ENCODE measurements at regions not wholly inside any gene's neighbourhood (a gene's known extent, or its start where the extent isn't known, plus 50 kb on each side); places are given as distances from the start of the nearest gene placed in this dataset.

DNA sequence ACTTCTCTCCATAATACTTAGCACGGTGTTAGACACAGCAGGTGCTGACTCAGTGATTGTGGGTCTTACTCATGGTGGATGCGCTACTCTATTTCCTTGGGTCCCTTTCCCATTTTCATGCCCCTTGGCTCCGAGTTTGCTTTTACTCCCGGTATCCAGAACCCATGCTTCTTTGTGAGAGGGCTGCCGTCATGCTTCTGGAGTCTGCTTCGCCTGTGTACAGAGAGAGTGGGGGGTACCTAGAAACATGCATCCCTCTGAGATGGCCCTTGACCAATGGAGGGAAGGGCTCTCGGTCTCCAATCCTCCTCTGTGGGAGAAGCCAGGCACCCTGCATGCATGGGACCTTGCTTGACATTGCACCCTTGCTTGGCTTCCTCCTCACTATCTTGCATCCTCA is 160.4 kb downstream of the NRN1 start:
- H3K27me3 ChIP-seq (replicated peaks; ENCODE audit: control insufficient read depth, insufficient read depth, low read length), result peaks cover 4% of the 10 kb centered on the region; the same call in 1 of the 2 replicates

DNA sequence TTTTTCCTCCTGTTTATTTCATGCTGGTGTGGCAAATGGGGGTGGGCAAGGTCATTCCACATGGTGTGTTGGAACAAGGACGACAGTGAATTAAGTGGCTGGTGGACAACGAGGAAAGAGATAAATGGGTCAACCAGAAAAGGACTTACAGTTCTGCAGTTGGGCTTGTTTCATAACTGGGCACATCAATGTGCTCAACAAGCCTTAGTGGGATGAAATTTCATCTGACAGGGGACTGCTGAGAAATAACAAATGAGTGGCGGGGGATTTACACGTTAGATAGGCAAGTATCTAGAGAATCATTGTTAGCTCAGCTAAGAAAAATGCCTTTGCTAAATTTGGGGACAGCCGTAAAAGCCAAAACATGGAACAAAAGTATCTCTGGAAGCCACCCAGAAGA is 163.6 kb downstream of the NRN1 start:
- ChIA-PET POLR2A (no interaction called here), CTCF (no interaction called here)
- TF ChIP-seq, protein P1, sequence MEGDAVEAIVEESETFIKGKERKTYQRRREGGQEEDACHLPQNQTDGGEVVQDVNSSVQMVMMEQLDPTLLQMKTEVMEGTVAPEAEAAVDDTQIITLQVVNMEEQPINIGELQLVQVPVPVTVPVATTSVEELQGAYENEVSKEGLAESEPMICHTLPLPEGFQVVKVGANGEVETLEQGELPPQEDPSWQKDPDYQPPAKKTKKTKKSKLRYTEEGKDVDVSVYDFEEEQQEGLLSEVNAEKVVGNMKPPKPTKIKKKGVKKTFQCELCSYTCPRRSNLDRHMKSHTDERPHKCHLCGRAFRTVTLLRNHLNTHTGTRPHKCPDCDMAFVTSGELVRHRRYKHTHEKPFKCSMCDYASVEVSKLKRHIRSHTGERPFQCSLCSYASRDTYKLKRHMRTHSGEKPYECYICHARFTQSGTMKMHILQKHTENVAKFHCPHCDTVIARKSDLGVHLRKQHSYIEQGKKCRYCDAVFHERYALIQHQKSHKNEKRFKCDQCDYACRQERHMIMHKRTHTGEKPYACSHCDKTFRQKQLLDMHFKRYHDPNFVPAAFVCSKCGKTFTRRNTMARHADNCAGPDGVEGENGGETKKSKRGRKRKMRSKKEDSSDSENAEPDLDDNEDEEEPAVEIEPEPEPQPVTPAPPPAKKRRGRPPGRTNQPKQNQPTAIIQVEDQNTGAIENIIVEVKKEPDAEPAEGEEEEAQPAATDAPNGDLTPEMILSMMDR (IDR thresholded peaks at IDR 0.05; ENCODE audit: insufficient read depth in 1 of 2, low read depth in 1 of 2, low read length in 1 of 2, severe bottlenecking in 1 of 2, unreplicated experiment in 1 of 2), result no peak
- no peak overlapping the region for H3K27ac Mint-ChIP-seq (ENCODE audit: unreplicated experiment)
- intact Hi-C loops (cut with micrococcal nuclease; ENCODE audit: unreplicated experiment), result no loop called here
- no peaks in the 10 kb centered on the region for H3K4me1 ChIP-seq
- no peak overlapping the region for H3K4me3 Mint-ChIP-seq (ENCODE audit: unreplicated experiment)
- DNase-seq, result no peak
- no peaks in the 10 kb centered on the region for H3K4me1 Mint-ChIP-seq (ENCODE audit: low read depth, unreplicated experiment)
- no peaks in the 10 kb centered on the region for H3K36me3 ChIP-seq (ENCODE audit: control insufficient read depth, insufficient read depth, low read length)
- no peaks in the 10 kb centered on the region for H3K36me3 Mint-ChIP-seq (ENCODE audit: insufficient read depth, unreplicated experiment)
- no peak overlapping the region for H3K4me3 ChIP-seq (ENCODE audit: low read depth, low read length)
- 0 out of 2 replicates have a peak, but pooled peaks cover 1% of the 10 kb centered on the region for H3K27me3 ChIP-seq (replicated peaks; ENCODE audit: control insufficient read depth, insufficient read depth, low read length)
- no peaks in the 10 kb centered on the region for H3K9me3 ChIP-seq
- peaks cover 16% of the 10 kb centered on the region for H3K27me3 Mint-ChIP-seq (ENCODE audit: insufficient read depth, unreplicated experiment)
- H3K9me3 Mint-ChIP-seq (ENCODE audit: unreplicated experiment), result no peaks in the 10 kb centered on the region
- no TSS peak for BruUV-seq (replicated peaks)

More for the DNA sequence above, 160.4 kb downstream of the NRN1 start:
- no TSS peak for BruUV-seq (replicated peaks)
- DNase-seq, result no peak
- no peaks in the 10 kb centered on the region for H3K9me3 ChIP-seq
- no peak overlapping the region for H3K4me3 ChIP-seq (ENCODE audit: low read depth, low read length)
- POLR2A ChIA-PET, result no interaction called here
- no peaks in the 10 kb centered on the region for H3K4me1 ChIP-seq
- intact Hi-C loops (cut with micrococcal nuclease; ENCODE audit: unreplicated experiment), result no loop called here
- TF ChIP-seq, protein P1 (IDR thresholded peaks at IDR 0.05; ENCODE audit: insufficient read depth in 1 of 2, low read depth in 1 of 2, low read length in 1 of 2, severe bottlenecking in 1 of 2, unreplicated experiment in 1 of 2), result no peak
- Mint-ChIP-seq H3K27ac (ENCODE audit: unreplicated experiment) (no peak overlapping the region), H3K4me3 (ENCODE audit: unreplicated experiment) (no peak overlapping the region), H3K36me3 (ENCODE audit: insufficient read depth, unreplicated experiment) (no peaks in the 10 kb centered on the region), H3K9me3 (ENCODE audit: unreplicated experiment) (no peaks in the 10 kb centered on the region), H3K4me1 (ENCODE audit: low read depth, unreplicated experiment) (no peaks in the 10 kb centered on the region), H3K27me3 (ENCODE audit: insufficient read depth, unreplicated experiment) (peaks cover 22% of the 10 kb centered on the region)
- CTCF ChIA-PET, result no interaction called here
- no peaks in the 10 kb centered on the region for H3K36me3 ChIP-seq (ENCODE audit: control insufficient read depth, insufficient read depth, low read length)

DNA sequence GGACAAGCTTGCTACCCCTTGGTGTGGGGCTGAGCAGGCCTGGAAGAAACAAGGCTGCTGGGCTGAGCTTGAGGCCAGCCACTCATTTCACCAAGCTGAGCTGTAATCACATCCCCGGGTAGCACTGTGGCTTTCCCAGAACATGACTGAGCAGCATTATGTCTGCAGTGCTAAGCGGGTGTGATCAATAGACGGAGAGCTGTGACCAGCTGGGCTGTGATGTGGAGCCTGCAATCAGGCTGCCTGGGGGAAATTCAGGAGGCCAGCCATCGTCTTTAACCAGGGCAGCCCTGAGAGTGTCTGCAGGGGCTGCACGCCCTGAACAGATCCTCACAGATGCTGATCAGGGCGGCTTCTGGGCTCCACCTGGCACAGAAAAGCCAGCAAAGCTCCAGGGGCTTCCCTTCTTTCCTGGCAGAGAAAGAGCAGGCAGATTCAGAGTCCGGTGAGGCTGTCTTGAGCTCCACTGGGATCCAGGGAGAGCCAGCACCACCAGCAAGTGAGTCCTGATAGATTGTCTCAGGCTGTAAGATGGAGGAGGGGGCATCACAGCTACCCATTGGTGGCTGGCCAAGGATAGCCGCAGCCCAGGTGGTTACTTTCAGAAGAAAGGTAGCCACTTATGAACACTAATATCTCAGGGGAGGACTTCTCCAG is 165.9 kb downstream of the NRN1 start:
- no peak overlapping the region for H3K4me3 Mint-ChIP-seq (ENCODE audit: unreplicated experiment)
- Histone ChIP-seq H3K27me3 (replicated peaks; ENCODE audit: control insufficient read depth, insufficient read depth, low read length) (no peaks in the 10 kb centered on the region), H3K4me1 (no peaks in the 10 kb centered on the region), H3K36me3 (ENCODE audit: control insufficient read depth, insufficient read depth, low read length) (no peaks in the 10 kb centered on the region), H3K9me3 (no peaks in the 10 kb centered on the region), H3K4me3 (ENCODE audit: low read depth, low read length) (no peak overlapping the region)
- no peaks in the 10 kb centered on the region for H3K4me1 Mint-ChIP-seq (ENCODE audit: low read depth, unreplicated experiment)
- ChIA-PET POLR2A (no interaction called here), CTCF (no interaction called here)
- no peak for DNase-seq
- intact Hi-C loops (cut with micrococcal nuclease; ENCODE audit: unreplicated experiment), result no loop called here
- H3K9me3 Mint-ChIP-seq (ENCODE audit: unreplicated experiment), result no peaks in the 10 kb centered on the region
- H3K36me3 Mint-ChIP-seq (ENCODE audit: insufficient read depth, unreplicated experiment), result no peaks in the 10 kb centered on the region
- TF ChIP-seq, protein P1 (IDR thresholded peaks at IDR 0.05; ENCODE audit: insufficient read depth in 1 of 2, low read depth in 1 of 2, low read length in 1 of 2, severe bottlenecking in 1 of 2, unreplicated experiment in 1 of 2), result no peak
- H3K27ac Mint-ChIP-seq (ENCODE audit: unreplicated experiment), result no peak overlapping the region
- H3K27me3 Mint-ChIP-seq (ENCODE audit: insufficient read depth, unreplicated experiment), result peaks cover 9% of the 10 kb centered on the region
- no TSS peak for BruUV-seq (replicated peaks)

All from Caco-2 (cell line).